22Rv1 (cell line): ENCODE measurements at regions not wholly inside any gene's neighbourhood (a gene's known extent, or its start where the extent isn't known, plus 50 kb on each side); places are given as distances from the start of the nearest gene placed in this dataset.

Experiments used
- ZFX ChIP-seq: fragments of 450-650 bp; IDR thresholded peaks from 2 replicates; pipeline ENCODE4 v1.6.1; 2017; ENCODE audit warnings: antibody characterized with exemption, borderline replicate concordance
- TF ChIP-seq, protein P1 (sequence below): fragments of 450-650 bp; IDR thresholded peaks from 2 replicates; pipeline ENCODE4 v1.5.1; 2017; ENCODE audit warnings: mild to moderate bottlenecking

DNA sequence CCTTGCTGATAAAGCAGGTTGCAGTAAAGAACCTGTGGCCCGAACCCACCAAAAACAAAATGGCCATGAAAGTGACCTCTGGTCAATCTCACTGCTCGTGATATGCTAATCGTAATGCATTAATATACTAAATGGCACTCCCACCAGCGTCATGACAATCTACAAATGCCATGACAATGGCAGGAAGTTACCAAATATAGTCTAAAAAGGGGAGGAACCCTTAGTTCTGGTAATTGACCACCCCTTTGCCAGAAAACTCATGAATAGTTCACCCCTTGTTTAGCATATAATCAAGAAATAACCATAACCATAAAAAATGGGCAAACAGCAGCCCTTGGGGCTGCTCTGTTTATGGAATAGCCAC lies 1139.4 kb upstream of the LRRN3 start:
- TF ChIP-seq, protein P1, sequence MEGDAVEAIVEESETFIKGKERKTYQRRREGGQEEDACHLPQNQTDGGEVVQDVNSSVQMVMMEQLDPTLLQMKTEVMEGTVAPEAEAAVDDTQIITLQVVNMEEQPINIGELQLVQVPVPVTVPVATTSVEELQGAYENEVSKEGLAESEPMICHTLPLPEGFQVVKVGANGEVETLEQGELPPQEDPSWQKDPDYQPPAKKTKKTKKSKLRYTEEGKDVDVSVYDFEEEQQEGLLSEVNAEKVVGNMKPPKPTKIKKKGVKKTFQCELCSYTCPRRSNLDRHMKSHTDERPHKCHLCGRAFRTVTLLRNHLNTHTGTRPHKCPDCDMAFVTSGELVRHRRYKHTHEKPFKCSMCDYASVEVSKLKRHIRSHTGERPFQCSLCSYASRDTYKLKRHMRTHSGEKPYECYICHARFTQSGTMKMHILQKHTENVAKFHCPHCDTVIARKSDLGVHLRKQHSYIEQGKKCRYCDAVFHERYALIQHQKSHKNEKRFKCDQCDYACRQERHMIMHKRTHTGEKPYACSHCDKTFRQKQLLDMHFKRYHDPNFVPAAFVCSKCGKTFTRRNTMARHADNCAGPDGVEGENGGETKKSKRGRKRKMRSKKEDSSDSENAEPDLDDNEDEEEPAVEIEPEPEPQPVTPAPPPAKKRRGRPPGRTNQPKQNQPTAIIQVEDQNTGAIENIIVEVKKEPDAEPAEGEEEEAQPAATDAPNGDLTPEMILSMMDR = no peak
- no peak for TF ChIP-seq ZFX
